ENCODE measurements at regions not wholly inside any gene's neighbourhood (a gene's known extent, or its start where the extent isn't known, plus 50 kb on each side); places are given as distances from the start of the nearest gene placed in this dataset.

DNA sequence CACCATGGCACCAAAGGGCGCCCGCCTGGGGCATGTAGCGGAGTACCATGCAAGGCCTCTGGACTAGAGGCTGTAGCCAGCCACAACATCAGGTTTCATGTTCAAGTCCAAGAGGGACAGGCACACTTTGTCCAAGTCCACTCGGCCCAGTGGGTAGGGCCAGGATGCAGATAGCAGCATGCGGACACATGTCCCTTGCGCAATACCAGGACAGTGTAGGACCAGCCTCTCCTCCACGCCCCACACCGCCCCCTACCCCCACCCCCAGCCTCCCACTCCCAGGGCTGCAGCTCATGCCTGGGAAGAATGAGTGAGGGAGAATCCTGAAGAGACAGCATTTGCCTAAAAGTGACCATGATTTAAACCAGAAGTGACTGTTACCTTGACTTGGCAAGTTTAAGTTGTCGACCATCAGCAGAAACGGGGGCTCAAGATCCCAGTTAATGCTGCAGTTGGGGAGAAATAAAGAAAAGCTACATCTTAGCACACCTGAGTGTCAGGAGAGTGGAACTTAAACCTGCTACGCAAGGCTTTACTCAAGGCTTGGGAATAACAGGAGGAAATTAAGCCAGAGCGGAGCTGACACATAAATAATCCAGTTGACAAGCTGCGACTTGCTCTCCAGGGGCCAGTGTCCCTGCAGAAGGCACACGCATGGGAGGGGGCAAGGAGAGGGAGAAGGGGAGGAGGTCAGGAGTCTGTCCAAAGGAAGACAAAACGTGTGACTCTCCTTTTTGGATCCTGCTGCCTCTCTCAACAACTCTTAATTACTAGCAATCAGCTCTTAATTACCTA lies 221.7 kb downstream of the BCOR start:
- TF ChIP-seq EP300 (IDR thresholded peaks at IDR 0.05) (no peak), POLR2A (IDR thresholded peaks at IDR 0.05) (no peak)
- TF ChIP-seq, protein P1, sequence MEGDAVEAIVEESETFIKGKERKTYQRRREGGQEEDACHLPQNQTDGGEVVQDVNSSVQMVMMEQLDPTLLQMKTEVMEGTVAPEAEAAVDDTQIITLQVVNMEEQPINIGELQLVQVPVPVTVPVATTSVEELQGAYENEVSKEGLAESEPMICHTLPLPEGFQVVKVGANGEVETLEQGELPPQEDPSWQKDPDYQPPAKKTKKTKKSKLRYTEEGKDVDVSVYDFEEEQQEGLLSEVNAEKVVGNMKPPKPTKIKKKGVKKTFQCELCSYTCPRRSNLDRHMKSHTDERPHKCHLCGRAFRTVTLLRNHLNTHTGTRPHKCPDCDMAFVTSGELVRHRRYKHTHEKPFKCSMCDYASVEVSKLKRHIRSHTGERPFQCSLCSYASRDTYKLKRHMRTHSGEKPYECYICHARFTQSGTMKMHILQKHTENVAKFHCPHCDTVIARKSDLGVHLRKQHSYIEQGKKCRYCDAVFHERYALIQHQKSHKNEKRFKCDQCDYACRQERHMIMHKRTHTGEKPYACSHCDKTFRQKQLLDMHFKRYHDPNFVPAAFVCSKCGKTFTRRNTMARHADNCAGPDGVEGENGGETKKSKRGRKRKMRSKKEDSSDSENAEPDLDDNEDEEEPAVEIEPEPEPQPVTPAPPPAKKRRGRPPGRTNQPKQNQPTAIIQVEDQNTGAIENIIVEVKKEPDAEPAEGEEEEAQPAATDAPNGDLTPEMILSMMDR (IDR thresholded peaks at IDR 0.05): no peak
